GM12878 (cell line): ENCODE measurements at regions not wholly inside any gene's neighbourhood (a gene's known extent, or its start where the extent isn't known, plus 50 kb on each side); places are given as distances from the start of the nearest gene placed in this dataset.

Experiments
- ATAC-seq: fragments of 200-7000 bp; cut with Tn5 transposase; 3 replicates; pipeline ENCODE4 v1.9.1; 2020; ENCODE audit warnings: mild to moderate bottlenecking, moderate library complexity
- BruUV-seq: library from RNA; stranded (reverse); fragments of 400-500 nt; replicated peaks from 2 replicates; lab custom pipeline; 2021; lab: Mats Ljungman, UMichigan
- CTCF ChIA-PET: fragments of 300-600 bp; sonication (Branson Sonifier 250); formaldehyde crosslinking; extraction: SDS; loops from one replicate; lab custom pipeline; 2021; ENCODE audit warnings: inconsistent platforms; lab: Yijun Ruan, JAX
- POLR2A ChIA-PET: fragments of 350-600 bp; formaldehyde crosslinking; extraction: SDS; loops from one replicate; lab custom pipeline; 2021; ENCODE audit warnings: inconsistent platforms; lab: Charles Lee
- RAD21 ChIA-PET: fragments of 300-600 bp; sonication (Branson Sonifier 250); formaldehyde crosslinking; loops from one replicate; lab custom pipeline; 2023; ENCODE audit warnings: antibody characterized with exemption; ENCODE audit not compliant: unreplicated experiment; lab: Charles Lee
- SMC1A ChIA-PET: fragments of 300-600 bp; sonication (Branson Sonifier 250); formaldehyde crosslinking; loops from one replicate; lab custom pipeline; 2023; ENCODE audit not compliant: unreplicated experiment, uncharacterized antibody; lab: Charles Lee
- DNase-seq: peaks from one replicate; pipeline ENCODE4 v3.0.0-alpha.2; 2011; ENCODE audit warnings: low read depth, low spot score
- FAIRE-seq: peaks from 3 replicates; lab custom pipeline; 2011; peaks lifted over from hg19 to GRCh38; lab: Jason Lieb, UNC
- H2AFZ ChIP-seq: 2 replicates; pipeline ENCODE4 v1.6.0; 2011; ENCODE audit warnings: low read depth, low read length, control low read depth; ENCODE audit not compliant: control insufficient read depth
- H3K27ac ChIP-seq: 2 replicates; pipeline ENCODE4 v1.5.1; 2011; ENCODE audit warnings: control low read depth; ENCODE audit not compliant: control insufficient read depth, insufficient read depth
- H3K27me3 ChIP-seq, 2 experiments: replicated peaks in 1 of 2; 2 replicates each; pipeline versions ENCODE4 v1.6.0 to v1.6.1; 2011; ENCODE audit warnings: low read length in 1 of 2; ENCODE audit not compliant: control insufficient read depth in 2 of 2, insufficient read depth in 2 of 2
- H3K36me3 ChIP-seq, 2 experiments: 2 replicates each; pipeline ENCODE4 v1.5.1; 2011; ENCODE audit warnings: low read length in 1 of 2; ENCODE audit not compliant: control insufficient read depth in 2 of 2, insufficient read depth in 2 of 2
- H3K4me1 ChIP-seq: 2 replicates; pipeline ENCODE4 v1.6.1; 2011; ENCODE audit warnings: mild to moderate bottlenecking, low read length, moderate library complexity, mixed read lengths; ENCODE audit not compliant: control insufficient read depth, insufficient read depth
- H3K4me2 ChIP-seq: 2 replicates; pipeline ENCODE4 v1.6.0; 2011; ENCODE audit warnings: control low read depth; ENCODE audit not compliant: control insufficient read depth, insufficient read depth
- H3K4me3 ChIP-seq: fragments of 200-600 bp; sonication (generic); 2 replicates; pipeline ENCODE4 v1.5.1; 2016
- H3K79me2 ChIP-seq: 2 replicates; pipeline ENCODE4 v1.6.0; 2011; ENCODE audit warnings: low read length; ENCODE audit not compliant: control insufficient read depth, insufficient read depth
- H3K9ac ChIP-seq: 2 replicates; pipeline ENCODE4 v1.8.0; 2011; ENCODE audit warnings: low read length, control low read depth, mixed read lengths; ENCODE audit not compliant: control insufficient read depth, insufficient read depth
- H3K9me3 ChIP-seq: replicated peaks from 3 replicates; pipeline ENCODE4 v1.5.1; 2011; ENCODE audit warnings: mild to moderate bottlenecking, low read length; ENCODE audit not compliant: control insufficient read depth, insufficient read depth
- H4K20me1 ChIP-seq: 2 replicates; pipeline ENCODE4 v1.6.0; 2011; ENCODE audit not compliant: control insufficient read depth, insufficient read depth
- CBX5 ChIP-seq: sonication (generic); IDR thresholded peaks from 2 replicates; pipeline ENCODE4 v1.6.1; 2016; ENCODE audit warnings: low read depth, moderate library complexity, mild to moderate bottlenecking, inconsistent platforms
- CUX1 ChIP-seq: IDR thresholded peaks from 2 replicates; pipeline ENCODE4 v1.6.1; 2012; ENCODE audit warnings: improper control_type of control experiment, low read depth, low read length; ENCODE audit not compliant: insufficient replicate concordance
- EGR1 ChIP-seq, 2 experiments: IDR thresholded peaks; 1 replicate in 1 of 2; 2 replicates in 1 of 2; pipeline ENCODE4 v1.6.1; 2011 to 2012; ENCODE audit warnings: low read depth in 2 of 2, low read length in 2 of 2, borderline replicate concordance in 1 of 2, mild to moderate bottlenecking in 1 of 2, moderate library complexity in 1 of 2
- KAT2A ChIP-seq: conservative IDR thresholded peaks from 2 replicates; pipeline ENCODE4 v1.6.1; 2011; ENCODE audit warnings: low read depth, low read length; ENCODE audit not compliant: control insufficient read depth
- MEF2A ChIP-seq: IDR thresholded peaks from 2 replicates; pipeline ENCODE4 v1.6.1; 2011; ENCODE audit warnings: low read depth, mild to moderate bottlenecking, low read length, moderate library complexity; ENCODE audit not compliant: insufficient read depth
- NFIC ChIP-seq: IDR thresholded peaks from 2 replicates; pipeline ENCODE4 v1.6.1; 2012; ENCODE audit warnings: low read depth, mild to moderate bottlenecking, inconsistent platforms, low read length, moderate library complexity
- NKRF ChIP-seq: fragments of 450-650 bp; conservative IDR thresholded peaks from 2 replicates; pipeline ENCODE4 v1.6.1; 2017; ENCODE audit warnings: mild to moderate bottlenecking, moderate library complexity
- TARDBP ChIP-seq: IDR thresholded peaks from 2 replicates; pipeline ENCODE4 v1.6.1; 2016; ENCODE audit warnings: borderline replicate concordance
- ZBTB11 ChIP-seq: fragments of 450-650 bp; formaldehyde crosslinking; IDR thresholded peaks from 2 replicates; pipeline ENCODE4 v1.5.0; 2022; ENCODE audit warnings: mild to moderate bottlenecking, missing genetic modification characterization
- in situ Hi-C: fragments of 300-500 bp; cut with MboI; formaldehyde crosslinking; loops from 9 replicates; pipeline ENCODE4 v1.14.3; 2018; ENCODE audit warnings: mixed read lengths
- intact Hi-C: fragments of 100-400 bp; cut with micrococcal nuclease; formaldehyde crosslinking; loops from one replicate; pipeline ENCODE4 v1.14.2; 2022; ENCODE audit not compliant: unreplicated experiment

GRCh38 chr4:121255986-121256750 lies 92.0 kb upstream of the TNIP3 start:
- no peak overlapping the region for H3K27ac ChIP-seq
- ChIA-PET SMC1A (interaction anchor here (0.9 to 8.8 kb wide), 3 partner anchors 47 to 66 kb away, joined by 3 to 121 read pairs (median 3); no protein-coding TSS in a partner anchor), CTCF (interaction anchor here (1.4 to 11.7 kb wide), 3 partner anchors 52 to 65 kb away, joined by 7 to 225 read pairs (median 8); no protein-coding TSS in a partner anchor), POLR2A (no interaction called here), RAD21 (interaction anchor here (4.4 kb wide), 1 partner anchor 64 kb away, joined by 28 read pairs; no protein-coding TSS in a partner anchor)
- no peak overlapping the region for H3K9ac ChIP-seq
- no peak overlapping the region for H3K4me2 ChIP-seq
- no peaks in the 10 kb centered on the region for H4K20me1 ChIP-seq
- H3K4me3 ChIP-seq: no peak overlapping the region
- DNase-seq (peak; percentile 77), ATAC-seq (peak; percentile 97), FAIRE-seq (peak; percentile 86)
- H2AFZ ChIP-seq: no peak overlapping the region
- no peaks in the 10 kb centered on the region for H3K9me3 ChIP-seq
- H3K36me3 ChIP-seq: no peaks in the 10 kb centered on the region
- in situ Hi-C loops: no loop called here
- no TSS peak for BruUV-seq
- no peaks in the 10 kb centered on the region for H3K27me3 ChIP-seq
- H3K4me1 ChIP-seq: peaks cover 7% of the 10 kb centered on the region
- intact Hi-C loops: loop anchor here (1.0 kb wide), 1 partner anchor 56 kb away; no protein-coding TSS in a partner anchor
- no peaks in the 10 kb centered on the region for H3K79me2 ChIP-seq
- peak; percentile 89 for TF ChIP-seq CBX5
- no peak for TF ChIP-seq NKRF
- no peak for TF ChIP-seq EGR1 (IDR thresholded peaks at IDR 0.05; ENCODE audit: borderline replicate concordance in 1 of 2, low read depth in 2 of 2, low read length in 2 of 2)
- TF ChIP-seq NFIC: peak; percentile 99
- no peak for TF ChIP-seq KAT2A
- no peak for TF ChIP-seq TARDBP
- 0 out of 2 replicates have a peak, but pooled peaks have one; percentile 56 for TF ChIP-seq MEF2A
- no peak for TF ChIP-seq ZBTB11 (CRISPR knock-in tag)
- no peak for TF ChIP-seq CUX1
